ENCODE measurements at regions not wholly inside any gene's neighbourhood (a gene's known extent, or its start where the extent isn't known, plus 50 kb on each side); places are given as distances from the start of the nearest gene placed in this dataset.

- Histone ChIP-seq H3K9ac (replicated peaks in 1 of 4; ENCODE audit: extremely low read depth in 1 of 4, low read depth in 3 of 4, low read length in 3 of 4) (no peak overlapping the region), H3K27ac (ENCODE audit: low read depth, low read length) (no peak overlapping the region), H3K79me1 (ENCODE audit: low read depth, low read length) (no peaks in the 10 kb centered on the region), H3K14ac (ENCODE audit: insufficient read length) (no peak overlapping the region), H3K18ac (ENCODE audit: extremely low read depth, low read length) (no peak overlapping the region), H3K36me3 (ENCODE audit: control insufficient read depth in 2 of 4, insufficient read depth in 4 of 4, low read length in 3 of 4) (no peaks in the 10 kb centered on the region; a peak in 2 of 8 replicates), H3K4me3 (ENCODE audit: extremely low read depth in 1 of 4, insufficient read depth in 2 of 4, low read depth in 3 of 4, low read length in 4 of 4) (no peak overlapping the region), H3K79me2 (ENCODE audit: control insufficient read depth in 1 of 2, insufficient read depth in 2 of 2, low read length in 2 of 2) (no peaks in the 10 kb centered on the region), H3K27me3 (replicated peaks in 1 of 4; ENCODE audit: control insufficient read depth in 3 of 4, extremely low read depth in 1 of 4, insufficient read depth in 3 of 4, low read length in 3 of 4) (no peaks in the 10 kb centered on the region), H2BK5ac (ENCODE audit: low read depth, low read length) (peak overlapping the region; percentile 11; the same call in 1 of the 2 replicates), H3K4me1 (replicated peaks in 1 of 4; ENCODE audit: control insufficient read depth in 3 of 4, insufficient read depth in 4 of 4, low read length in 3 of 4) (no peaks in the 10 kb centered on the region), H4K91ac (replicated peaks; ENCODE audit: insufficient read length, low read length) (no peak overlapping the region), H2BK120ac (replicated peaks; ENCODE audit: low read depth, low read length) (no peak overlapping the region), H4K20me1 (replicated peaks in 1 of 2; ENCODE audit: control insufficient read depth in 1 of 2, insufficient read depth in 2 of 2, low read length in 2 of 2) (no peaks in the 10 kb centered on the region), H2BK20ac (ENCODE audit: low read length) (no peak overlapping the region), H2AK5ac (ENCODE audit: low read depth, low read length) (no peak overlapping the region), H2AFZ (ENCODE audit: low read length) (0 out of 2 replicates have a peak overlapping the region, but pooled peaks have one; percentile 40), H3K56ac (replicated peaks; ENCODE audit: insufficient read length, low read depth, low read length) (no peak overlapping the region), H3K9me3 (ENCODE audit: insufficient read depth in 2 of 2, low read depth in 1 of 2, low read length in 1 of 2) (peaks cover 0 to 5% of the 10 kb centered on the region in 2 experiments; a peak in 1 of 4 replicates), H3K4ac (replicated peaks; ENCODE audit: insufficient read length, low read depth, low read length) (no peak overlapping the region), H2BK12ac (ENCODE audit: low read depth, low read length) (no peak overlapping the region), H2BK15ac (ENCODE audit: low read length) (no peak overlapping the region), H4K5ac (ENCODE audit: insufficient read length, low read depth, low read length) (no peak overlapping the region), H3K23me2 (ENCODE audit: low read depth, low read length) (no peaks in the 10 kb centered on the region), H3K23ac (ENCODE audit: insufficient read length) (no peak overlapping the region), H4K8ac (ENCODE audit: extremely low read depth, insufficient read depth, low read length) (no peak overlapping the region), H3K4me2 (ENCODE audit: insufficient read depth in 1 of 2, low read depth in 2 of 2, low read length in 2 of 2) (peak overlapping the region in 1 of 2 experiments; percentile 16; a peak in 1 of 4 replicates)
- POLR2A ChIA-PET (ENCODE audit: partially characterized antibody), result no interaction called here
- no peak for TF ChIP-seq CHD1 (IDR thresholded peaks at IDR 0.05; ENCODE audit: low read depth, low read length)
- no peak for TF ChIP-seq KDM1A (IDR thresholded peaks at IDR 0.05; ENCODE audit: borderline replicate concordance, low read length)
- no peak for TF ChIP-seq SIRT6 (IDR thresholded peaks at IDR 0.05; ENCODE audit: low read length)
- TF ChIP-seq ATF2 (IDR thresholded peaks at IDR 0.05; ENCODE audit: low read length), result no peak
- TF ChIP-seq BRCA1 (IDR thresholded peaks at IDR 0.05; ENCODE audit: low read depth, low read length), result no peak
- no peak for TF ChIP-seq TAF7 (optimal IDR thresholded peaks at IDR 0.05; ENCODE audit: borderline replicate concordance, low read depth, low read length)
- FAIRE-seq, result no peak
- no peak for DNase-seq (ENCODE audit: low read depth in 1 of 2, low spot score in 2 of 2)
- CTCF ChIA-PET (ENCODE audit: partially characterized antibody), result no interaction called here
- 78% methylated on average over 1 of the region's 1 CpG; no CpG with 5 or more reads in 1 of the 2 experiments for WGBS, 2 experiments (ENCODE audit: extremely low coverage in 1 of 2, insufficient coverage in 1 of 2, insufficient read length in 1 of 2, insufficient replicate concordance in 2 of 2, low coverage in 1 of 2, low lambda C conversion rate in 2 of 2, missing lambda C conversion rate in 1 of 2)
Measured at GRCh38 chr6:67812693-67813092, 822.4 kb upstream of the ADGRB3 start.

Data from H1 (cell line).